ENCODE measurements at regions not wholly inside any gene's neighbourhood (a gene's known extent, or its start where the extent isn't known, plus 50 kb on each side); places are given as distances from the start of the nearest gene placed in this dataset.
"Not testable (repeated sequence)": the region's sequence is repeated elsewhere in the genome, so short reads cannot be mapped to it uniquely, and the experiment has no call there.

DNA sequence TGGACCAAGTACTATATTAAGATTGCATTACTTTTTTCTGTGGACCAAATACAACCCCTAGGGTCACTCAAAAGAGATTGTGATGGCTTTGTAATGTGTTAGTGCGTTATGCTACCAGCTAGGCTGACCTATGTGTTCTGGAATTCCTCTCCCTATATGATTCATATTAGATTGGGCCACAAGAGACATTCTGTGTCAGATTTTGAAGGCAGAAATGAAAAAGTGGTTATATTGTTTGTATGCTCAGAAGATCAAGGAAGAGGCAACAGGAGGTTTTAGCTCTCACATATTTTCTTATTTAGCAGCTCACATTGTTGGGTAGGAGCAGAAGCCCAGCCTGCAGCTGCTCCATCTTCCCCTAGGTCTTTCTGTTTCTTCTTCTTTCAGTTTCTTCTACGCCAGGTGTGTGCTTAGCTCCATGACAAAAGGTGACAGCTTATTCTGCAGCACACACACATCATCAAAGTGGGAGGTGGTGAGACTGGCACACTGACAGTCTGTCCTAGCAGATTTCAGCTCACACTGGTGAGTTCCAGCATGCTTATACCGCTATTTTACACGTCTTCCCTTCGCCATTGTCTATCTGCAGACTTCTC is 156.8 kb upstream of the UBE2E3 start:
- Histone ChIP-seq H3K4me1 (ENCODE audit: control insufficient read depth, insufficient read depth, low read length) (no peaks in the 10 kb centered on the region), H3K9me3 (ENCODE audit: control insufficient read depth, insufficient read depth, low read depth, low read length) (no peaks in the 10 kb centered on the region), H3K36me3 (ENCODE audit: control insufficient read depth in 2 of 2, insufficient read depth in 1 of 2, low read length in 2 of 2) (no peaks in the 10 kb centered on the region), H3K27ac (ENCODE audit: extremely low read depth, low read depth, low read length) (no peak overlapping the region), H3K4me3 (ENCODE audit: low read depth, low read length) (no peak overlapping the region)
- no peak for TF ChIP-seq ZNF169 (tag by site-specific recombination; IDR thresholded peaks at IDR 0.05)
- no peak for TF ChIP-seq ZNF580 (tag by site-specific recombination; IDR thresholded peaks at IDR 0.05)
- no peak for TF ChIP-seq ZSCAN5A (tag by site-specific recombination; IDR thresholded peaks at IDR 0.05)
- no peak for TF ChIP-seq ZNF792 (tag by site-specific recombination; IDR thresholded peaks at IDR 0.05)
- no peak for TF ChIP-seq ZNF404 (tag by site-specific recombination; IDR thresholded peaks at IDR 0.05)
- TF ChIP-seq GLIS1 (tag by site-specific recombination; IDR thresholded peaks at IDR 0.05): no peak
- no peak for TF ChIP-seq PRDM6 (tag by site-specific recombination; IDR thresholded peaks at IDR 0.05)
- TF ChIP-seq ZNF830 (tag by site-specific recombination; IDR thresholded peaks at IDR 0.05; ENCODE audit: low read depth): no peak
- no peak for TF ChIP-seq ZNF175 (tag by site-specific recombination; IDR thresholded peaks at IDR 0.05)
- POLR2A ChIA-PET: no interaction called here
- CTCF ChIA-PET: no interaction called here

GRCh38 chr2:180819106-180819505 is 161.3 kb upstream of the UBE2E3 start:
- TF ChIP-seq GLIS1 (tag by site-specific recombination; IDR thresholded peaks at IDR 0.05) (no peak), ZNF785 (tag by site-specific recombination; IDR thresholded peaks at IDR 0.05) (no peak), ZNF548 (tag by site-specific recombination; IDR thresholded peaks at IDR 0.05) (no peak), ZSCAN5A (tag by site-specific recombination; IDR thresholded peaks at IDR 0.05) (no peak), PRDM4 (tag by site-specific recombination; IDR thresholded peaks at IDR 0.05) (no peak), ZNF830 (tag by site-specific recombination; IDR thresholded peaks at IDR 0.05; ENCODE audit: low read depth) (no peak), EGR2 (tag by site-specific recombination; IDR thresholded peaks at IDR 0.05; ENCODE audit: low read depth) (no peak)
- TF ChIP-seq, protein P1, sequence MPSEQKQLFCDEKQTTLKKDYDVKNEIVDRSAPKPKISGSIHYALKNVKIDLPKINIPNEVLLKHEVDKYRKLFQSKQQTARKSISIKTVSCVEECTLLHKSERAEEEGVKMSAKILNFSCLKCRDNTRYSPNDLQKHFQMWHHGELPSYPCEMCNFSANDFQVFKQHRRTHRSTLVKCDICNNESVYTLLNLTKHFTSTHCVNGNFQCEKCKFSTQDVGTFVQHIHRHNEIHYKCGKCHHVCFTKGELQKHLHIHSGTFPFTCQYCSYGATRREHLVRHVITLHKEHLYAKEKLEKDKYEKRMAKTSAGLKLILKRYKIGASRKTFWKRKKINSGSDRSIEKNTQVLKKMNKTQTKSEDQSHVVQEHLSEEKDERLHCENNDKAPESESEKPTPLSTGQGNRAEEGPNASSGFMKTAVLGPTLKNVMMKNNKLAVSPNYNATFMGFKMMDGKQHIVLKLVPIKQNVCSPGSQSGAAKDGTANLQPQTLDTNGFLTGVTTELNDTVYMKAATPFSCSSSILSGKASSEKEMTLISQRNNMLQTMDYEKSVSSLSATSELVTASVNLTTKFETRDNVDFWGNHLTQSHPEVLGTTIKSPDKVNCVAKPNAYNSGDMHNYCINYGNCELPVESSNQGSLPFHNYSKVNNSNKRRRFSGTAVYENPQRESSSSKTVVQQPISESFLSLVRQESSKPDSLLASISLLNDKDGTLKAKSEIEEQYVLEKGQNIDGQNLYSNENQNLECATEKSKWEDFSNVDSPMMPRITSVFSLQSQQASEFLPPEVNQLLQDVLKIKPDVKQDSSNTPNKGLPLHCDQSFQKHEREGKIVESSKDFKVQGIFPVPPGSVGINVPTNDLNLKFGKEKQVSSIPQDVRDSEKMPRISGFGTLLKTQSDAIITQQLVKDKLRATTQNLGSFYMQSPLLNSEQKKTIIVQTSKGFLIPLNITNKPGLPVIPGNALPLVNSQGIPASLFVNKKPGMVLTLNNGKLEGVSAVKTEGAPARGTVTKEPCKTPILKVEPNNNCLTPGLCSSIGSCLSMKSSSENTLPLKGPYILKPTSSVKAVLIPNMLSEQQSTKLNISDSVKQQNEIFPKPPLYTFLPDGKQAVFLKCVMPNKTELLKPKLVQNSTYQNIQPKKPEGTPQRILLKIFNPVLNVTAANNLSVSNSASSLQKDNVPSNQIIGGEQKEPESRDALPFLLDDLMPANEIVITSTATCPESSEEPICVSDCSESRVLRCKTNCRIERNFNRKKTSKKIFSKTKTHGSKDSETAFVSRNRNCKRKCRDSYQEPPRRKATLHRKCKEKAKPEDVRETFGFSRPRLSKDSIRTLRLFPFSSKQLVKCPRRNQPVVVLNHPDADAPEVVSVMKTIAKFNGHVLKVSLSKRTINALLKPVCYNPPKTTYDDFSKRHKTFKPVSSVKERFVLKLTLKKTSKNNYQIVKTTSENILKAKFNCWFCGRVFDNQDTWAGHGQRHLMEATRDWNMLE (tag by site-specific recombination; conservative IDR thresholded peaks at IDR 0.05; ENCODE audit: low read depth): no peak
- Histone ChIP-seq H3K4me3 (ENCODE audit: low read depth, low read length) (no peak overlapping the region), H3K27ac (ENCODE audit: extremely low read depth, low read depth, low read length) (no peak overlapping the region), H3K36me3 (ENCODE audit: control insufficient read depth in 2 of 2, insufficient read depth in 1 of 2, low read length in 2 of 2) (no peaks in the 10 kb centered on the region), H3K9me3 (ENCODE audit: control insufficient read depth, insufficient read depth, low read depth, low read length) (no peaks in the 10 kb centered on the region), H3K4me1 (ENCODE audit: control insufficient read depth, insufficient read depth, low read length) (no peaks in the 10 kb centered on the region)
- POLR2A ChIA-PET: no interaction called here
- CTCF ChIA-PET: no interaction called here

DNA sequence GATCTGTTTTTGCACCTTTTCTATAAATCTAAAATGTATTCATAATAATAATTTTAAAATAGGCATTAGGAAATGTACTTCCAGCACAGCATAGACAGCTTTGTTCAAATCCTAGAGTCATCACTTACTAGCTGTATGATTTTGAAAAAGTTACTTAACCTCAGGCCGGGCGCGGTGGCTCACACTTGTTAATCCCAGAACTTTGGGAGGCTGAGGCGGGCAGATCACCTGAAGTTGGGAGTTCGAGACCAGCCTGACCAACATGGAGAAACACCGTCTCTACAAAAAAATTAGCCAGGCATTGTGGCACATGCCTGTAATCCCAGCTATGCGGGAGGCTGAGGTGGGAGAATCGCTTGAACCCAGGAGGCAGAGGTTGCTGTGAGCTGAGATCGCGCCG is 161.7 kb upstream of the UBE2E3 start:
- H3K36me3 ChIP-seq (ENCODE audit: control insufficient read depth in 2 of 2, insufficient read depth in 1 of 2, low read length in 2 of 2); H3K27ac ChIP-seq (ENCODE audit: extremely low read depth, low read depth, low read length); H3K4me3 ChIP-seq (ENCODE audit: low read depth, low read length); H3K4me1 ChIP-seq (ENCODE audit: control insufficient read depth, insufficient read depth, low read length); CTCF ChIA-PET; H3K9me3 ChIP-seq (ENCODE audit: control insufficient read depth, insufficient read depth, low read depth, low read length); POLR2A ChIA-PET: not testable (repeated sequence)
